NCI-H1436 treated with DMSO at 0.1 percent for 48 hours (cell line): ENCODE measurements at regions not wholly inside any gene's neighbourhood (a gene's known extent, or its start where the extent isn't known, plus 50 kb on each side); places are given as distances from the start of the nearest gene placed in this dataset.

Experiments used
- DNase-seq: peaks from one replicate; lab custom pipeline; 2025; lab: John Stamatoyannopoulos, UW

- DNase-seq = no peak
These were observed 62.1 kb upstream of the XCR1 start for GRCh38 chr3:46089237-46090011.

- no peak for DNase-seq
These were observed 60.6 kb upstream of the XCR1 start for GRCh38 chr3:46087871-46088270.

GRCh38 chr3:46086986-46087385 is 59.7 kb upstream of the XCR1 start:
- DNase-seq = no peak

GRCh38 chr3:46086083-46086437 is 58.8 kb upstream of the XCR1 start:
- DNase-seq = no peak

GRCh38 chr3:46085421-46086082 is 58.3 kb upstream of the XCR1 start:
- no peak for DNase-seq

- no peak for DNase-seq
These were observed 56.7 kb upstream of the XCR1 start for GRCh38 chr3:46083956-46084355.

GRCh38 chr3:46082849-46083248 is 55.6 kb upstream of the XCR1 start:
- no peak for DNase-seq

GRCh38 chr3:46082021-46082420 is 54.7 kb upstream of the XCR1 start:
- no peak for DNase-seq

GRCh38 chr3:46080969-46081345 is 53.7 kb upstream of the XCR1 start:
- no peak for DNase-seq

- no peak for DNase-seq
These were observed 53.1 kb upstream of the XCR1 start for GRCh38 chr3:46080124-46080968.

GRCh38 chr3:46078712-46079400 is 51.6 kb upstream of the XCR1 start:
- peak; percentile 19 for DNase-seq
